HG03060 (cell line): ENCODE measurements at regions not wholly inside any gene's neighbourhood (a gene's known extent, or its start where the extent isn't known, plus 50 kb on each side); places are given as distances from the start of the nearest gene placed in this dataset.
"Not testable (repeated sequence)": the region's sequence is repeated elsewhere in the genome, so short reads cannot be mapped to it uniquely, and the experiment has no call there.

Experiments
- ATAC-seq: cut with Tn5 transposase; IDR thresholded peaks from one replicate; pipeline ENCODE4 v1.9.1; 2021; ENCODE audit warnings: low read depth, moderate number of reproducible peaks; ENCODE audit not compliant: unreplicated experiment

DNA sequence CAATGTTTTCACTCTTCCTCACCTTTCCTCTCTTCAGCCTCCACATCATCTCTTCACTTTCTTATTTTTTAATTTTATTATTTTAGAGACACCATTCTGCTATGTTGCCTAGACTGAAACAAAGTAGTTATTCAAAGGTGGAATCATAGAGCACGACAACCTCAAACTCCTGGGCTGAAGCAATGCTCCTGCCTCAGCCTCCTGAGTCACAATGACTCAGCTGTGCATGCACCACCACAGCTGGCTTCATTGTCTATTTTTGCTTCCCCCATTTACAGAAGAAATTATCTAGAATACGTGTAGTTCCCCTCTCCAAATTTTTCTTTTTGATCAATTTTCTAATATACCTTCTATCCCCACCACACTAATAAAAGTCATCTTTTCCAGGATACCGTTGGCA is 911.5 kb upstream of the SOX11 start:
- ATAC-seq = no peak

GRCh38 chr2:4782647-4783046 is 909.5 kb upstream of the SOX11 start:
- ATAC-seq = no peak

GRCh38 chr2:4791488-4791887 is 900.7 kb upstream of the SOX11 start:
- ATAC-seq = no peak

DNA sequence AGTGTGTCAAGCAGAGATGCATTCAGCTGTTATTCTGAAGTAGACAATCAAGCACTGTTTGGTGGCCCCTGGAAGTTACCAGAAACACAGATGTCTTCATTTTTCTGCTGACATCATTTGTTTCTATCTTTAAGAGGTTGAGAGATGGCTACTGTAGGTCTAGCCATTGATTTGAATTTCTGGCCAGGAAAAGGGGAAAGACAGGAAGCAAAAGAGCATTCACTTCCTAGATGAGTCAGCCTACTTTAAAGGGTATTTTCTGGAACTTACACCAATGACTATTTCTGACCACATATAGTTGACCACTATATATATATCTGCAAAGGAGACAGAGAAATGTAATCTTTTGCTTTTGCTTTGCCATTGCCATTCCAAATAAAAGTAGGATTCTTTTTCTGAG is 900.1 kb upstream of the SOX11 start:
- ATAC-seq = no peak

DNA sequence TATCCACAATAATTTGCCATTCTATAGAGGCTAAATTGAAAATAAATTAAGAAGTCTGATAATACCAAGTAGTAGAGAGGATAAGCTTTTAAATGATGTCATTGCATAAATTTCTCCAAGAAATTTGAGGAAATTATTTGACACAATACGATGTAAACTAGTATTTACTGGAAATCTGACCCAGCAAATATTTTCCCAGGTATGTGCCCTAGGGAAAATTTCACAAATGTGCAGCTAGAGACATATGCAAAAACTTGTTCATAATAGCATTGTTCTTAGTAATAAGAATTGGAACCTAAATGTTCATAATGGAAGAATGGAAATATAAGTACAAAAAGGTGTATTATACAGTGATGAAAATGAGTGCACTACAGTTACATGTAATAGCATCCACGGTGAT is 888.8 kb upstream of the SOX11 start:
- no peak for ATAC-seq

GRCh38 chr2:4814137-4814536 is 878.0 kb upstream of the SOX11 start:
- ATAC-seq = not testable (repeated sequence)

- no peak for ATAC-seq
Observed at GRCh38 chr2:4827836-4828235, 864.3 kb upstream of the SOX11 start.

GRCh38 chr2:4828682-4829374 is 863.4 kb upstream of the SOX11 start:
- ATAC-seq = no peak

GRCh38 chr2:4831751-4832150 is 860.4 kb upstream of the SOX11 start:
- ATAC-seq = no peak

GRCh38 chr2:4832642-4833041 is 859.5 kb upstream of the SOX11 start:
- ATAC-seq = no peak

DNA sequence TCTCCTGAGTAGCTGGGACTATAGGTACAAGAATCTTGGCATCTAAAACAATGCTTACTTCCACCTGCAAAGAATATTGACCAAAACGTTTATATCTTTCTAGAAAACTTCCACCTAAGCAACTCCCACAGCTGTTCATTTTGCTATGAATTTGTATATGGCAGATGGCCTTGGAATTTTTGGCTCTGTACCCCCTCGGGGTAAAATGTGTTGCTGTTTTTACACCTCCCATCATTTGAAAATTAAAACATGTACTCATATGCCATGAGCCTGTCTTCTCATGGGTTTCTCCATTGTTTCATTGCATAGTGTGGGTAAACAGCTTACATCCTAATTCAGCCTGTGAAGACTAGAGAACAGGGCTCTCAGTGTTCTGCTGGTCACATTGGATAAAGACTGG is 853.6 kb upstream of the SOX11 start:
- no peak for ATAC-seq

- no peak for ATAC-seq
Observed at GRCh38 chr2:4840791-4841190, 851.4 kb upstream of the SOX11 start.

GRCh38 chr2:4844881-4845280 is 847.3 kb upstream of the SOX11 start:
- no peak for ATAC-seq

- no peak for ATAC-seq
Observed at GRCh38 chr2:4862031-4862430, 830.2 kb upstream of the SOX11 start.

DNA sequence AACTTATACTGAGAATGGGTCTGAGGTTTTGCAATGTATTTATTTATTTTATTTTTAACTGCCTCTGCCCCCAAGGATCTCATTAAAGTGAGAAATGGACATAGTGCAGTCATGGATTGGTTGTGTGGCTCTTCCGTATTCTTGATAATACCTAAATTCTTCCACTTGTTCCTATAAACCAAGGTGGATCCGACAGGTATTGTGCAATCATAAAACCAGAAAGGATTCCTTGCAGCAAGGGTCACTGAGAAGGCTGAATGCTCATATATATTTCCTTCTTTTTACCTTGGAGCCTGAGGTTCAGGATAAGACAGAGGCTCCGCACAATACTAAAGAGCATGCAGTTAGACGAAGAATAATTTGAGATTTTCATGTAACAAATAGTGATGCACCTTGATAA is 826.0 kb upstream of the SOX11 start:
- no peak for ATAC-seq

GRCh38 chr2:4868466-4868865 is 823.7 kb upstream of the SOX11 start:
- no peak for ATAC-seq

DNA sequence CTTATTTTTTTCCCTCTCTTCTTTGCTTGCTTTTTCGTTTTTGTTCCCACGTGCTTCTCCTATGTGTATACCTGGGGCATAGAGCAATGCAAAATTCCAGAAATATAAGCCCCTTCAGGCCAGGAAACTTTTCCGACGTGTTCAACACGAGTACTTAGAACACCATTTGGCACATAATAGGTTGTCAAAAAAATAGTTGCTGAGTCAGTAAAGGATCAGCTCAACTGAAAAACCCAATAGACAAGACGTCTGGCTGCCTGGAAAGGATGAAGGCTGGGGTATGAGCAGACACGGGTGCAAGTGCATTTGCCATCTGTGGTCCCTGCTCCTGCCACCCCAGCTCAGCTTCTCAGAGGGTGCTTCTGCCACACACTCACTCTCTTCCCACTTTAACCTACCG is 823.0 kb upstream of the SOX11 start:
- ATAC-seq = no peak

GRCh38 chr2:4873364-4873763 is 818.8 kb upstream of the SOX11 start:
- no peak for ATAC-seq

DNA sequence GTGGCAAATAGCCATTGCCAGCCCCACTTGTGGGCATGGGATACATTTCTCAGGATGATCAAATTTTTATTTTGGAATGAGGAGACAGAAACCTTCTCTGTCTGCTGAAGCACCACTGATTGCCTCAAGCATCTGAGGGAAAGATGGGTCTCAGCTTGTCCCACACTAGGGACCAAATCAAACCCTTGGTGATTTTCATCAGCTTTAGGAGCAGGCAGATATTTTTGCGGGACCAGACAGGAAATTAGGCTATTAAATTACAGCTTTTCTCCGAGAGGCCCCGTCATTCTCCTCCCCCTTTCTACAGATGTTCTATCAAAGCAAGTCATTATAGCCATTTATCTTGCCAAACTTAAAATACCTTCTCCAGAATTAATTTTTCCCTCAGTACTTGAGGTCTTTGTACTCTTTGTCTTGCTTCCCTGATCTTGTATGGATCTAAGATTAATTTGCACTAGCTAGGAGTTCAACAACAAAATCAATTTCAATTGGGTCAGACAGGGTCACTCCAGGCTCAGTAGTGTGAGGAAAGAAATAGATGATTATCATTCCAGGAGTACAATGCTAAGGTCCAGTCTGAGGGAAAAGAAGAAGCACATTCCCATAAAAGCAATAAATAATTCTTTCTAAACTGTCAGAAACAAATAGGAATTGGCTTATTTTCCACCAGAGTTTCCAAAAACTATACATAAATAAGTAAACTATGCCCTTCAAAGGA is 818.1 kb upstream of the SOX11 start:
- no peak for ATAC-seq

GRCh38 chr2:4882421-4882820 is 809.8 kb upstream of the SOX11 start:
- ATAC-seq = no peak

GRCh38 chr2:4882941-4883340 is 809.2 kb upstream of the SOX11 start:
- no peak for ATAC-seq

DNA sequence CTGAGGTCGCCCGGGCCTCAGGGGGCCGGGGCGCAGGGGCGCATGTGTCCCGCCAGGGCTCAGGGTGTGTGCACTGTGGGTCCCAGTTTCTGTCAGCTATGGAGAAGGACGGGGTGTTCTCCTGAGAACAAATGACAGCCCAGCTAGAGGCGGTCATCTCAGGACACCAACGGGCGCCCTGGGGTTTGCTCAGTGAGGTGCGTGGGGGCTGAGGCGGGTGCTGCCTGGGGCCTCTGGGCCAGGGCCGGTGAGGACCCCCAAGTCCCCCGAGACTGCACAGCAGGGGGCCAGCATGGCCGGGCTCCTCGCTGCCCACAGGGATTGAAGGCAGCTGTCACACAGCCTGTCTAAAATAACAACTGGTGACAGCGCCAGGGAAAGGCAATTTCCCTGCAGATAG is 808.8 kb upstream of the SOX11 start:
- ATAC-seq = no peak
